Kidney epithelial cell (primary cell): ENCODE measurements at regions not wholly inside any gene's neighbourhood (a gene's known extent, or its start where the extent isn't known, plus 50 kb on each side); places are given as distances from the start of the nearest gene placed in this dataset.

Source experiments
- DNase-seq: peaks from one replicate; pipeline ENCODE4 v3.0.0-alpha.2; 2010; ENCODE audit warnings: low read depth
- H3K27me3 ChIP-seq: 2 replicates; pipeline ENCODE4 v1.6.0; 2011; ENCODE audit warnings: low read length; ENCODE audit not compliant: control insufficient read depth, insufficient read depth
- H3K36me3 ChIP-seq: 2 replicates; pipeline ENCODE4 v1.5.1; 2011; ENCODE audit warnings: low read length; ENCODE audit not compliant: control insufficient read depth, insufficient read depth
- H3K4me3 ChIP-seq: 2 replicates; pipeline ENCODE4 v1.5.1; 2011; ENCODE audit warnings: low read depth, mild to moderate bottlenecking, control low read depth, low read length
- TF ChIP-seq, protein P1 (sequence below): IDR thresholded peaks from 2 replicates; pipeline ENCODE4 v1.5.1; 2011; ENCODE audit warnings: mild to moderate bottlenecking, moderate library complexity, low read length, control low read depth, inconsistent platforms; ENCODE audit not compliant: insufficient read depth, poor library complexity, severe bottlenecking

DNA sequence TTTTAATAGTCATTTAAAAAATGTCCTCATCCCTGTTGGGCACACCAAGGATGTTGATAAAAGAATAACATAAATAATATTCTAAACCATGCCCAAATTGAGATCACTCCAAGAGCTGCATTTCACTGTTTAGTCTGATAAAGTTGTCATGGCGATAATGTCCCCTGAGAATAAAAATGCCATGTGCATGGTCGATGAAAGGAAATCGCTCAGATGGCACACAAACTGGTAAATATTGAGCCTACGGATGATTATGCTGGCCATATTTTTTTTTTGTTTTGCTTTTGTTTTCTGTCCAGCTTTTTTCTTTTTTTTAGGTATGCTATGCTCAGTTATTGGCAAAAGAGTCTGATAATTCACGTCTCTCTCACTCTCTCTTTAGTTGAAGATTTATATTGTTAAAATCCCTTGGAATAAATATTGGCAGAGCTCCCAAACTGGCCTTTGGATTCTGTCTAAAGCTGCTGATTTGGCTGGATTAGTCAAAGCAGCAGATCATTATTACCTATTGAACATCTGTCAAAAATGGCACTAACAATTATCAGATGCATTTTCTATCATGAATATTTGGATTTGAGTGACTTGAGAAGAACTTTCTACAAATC is 643.8 kb downstream of the SQOR start:
- no peak for DNase-seq
- H3K4me3 ChIP-seq, result no peak overlapping the region
- TF ChIP-seq, protein P1, sequence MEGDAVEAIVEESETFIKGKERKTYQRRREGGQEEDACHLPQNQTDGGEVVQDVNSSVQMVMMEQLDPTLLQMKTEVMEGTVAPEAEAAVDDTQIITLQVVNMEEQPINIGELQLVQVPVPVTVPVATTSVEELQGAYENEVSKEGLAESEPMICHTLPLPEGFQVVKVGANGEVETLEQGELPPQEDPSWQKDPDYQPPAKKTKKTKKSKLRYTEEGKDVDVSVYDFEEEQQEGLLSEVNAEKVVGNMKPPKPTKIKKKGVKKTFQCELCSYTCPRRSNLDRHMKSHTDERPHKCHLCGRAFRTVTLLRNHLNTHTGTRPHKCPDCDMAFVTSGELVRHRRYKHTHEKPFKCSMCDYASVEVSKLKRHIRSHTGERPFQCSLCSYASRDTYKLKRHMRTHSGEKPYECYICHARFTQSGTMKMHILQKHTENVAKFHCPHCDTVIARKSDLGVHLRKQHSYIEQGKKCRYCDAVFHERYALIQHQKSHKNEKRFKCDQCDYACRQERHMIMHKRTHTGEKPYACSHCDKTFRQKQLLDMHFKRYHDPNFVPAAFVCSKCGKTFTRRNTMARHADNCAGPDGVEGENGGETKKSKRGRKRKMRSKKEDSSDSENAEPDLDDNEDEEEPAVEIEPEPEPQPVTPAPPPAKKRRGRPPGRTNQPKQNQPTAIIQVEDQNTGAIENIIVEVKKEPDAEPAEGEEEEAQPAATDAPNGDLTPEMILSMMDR, result no peak
- H3K27me3 ChIP-seq, result no peaks in the 10 kb centered on the region
- H3K36me3 ChIP-seq, result no peaks in the 10 kb centered on the region

DNA sequence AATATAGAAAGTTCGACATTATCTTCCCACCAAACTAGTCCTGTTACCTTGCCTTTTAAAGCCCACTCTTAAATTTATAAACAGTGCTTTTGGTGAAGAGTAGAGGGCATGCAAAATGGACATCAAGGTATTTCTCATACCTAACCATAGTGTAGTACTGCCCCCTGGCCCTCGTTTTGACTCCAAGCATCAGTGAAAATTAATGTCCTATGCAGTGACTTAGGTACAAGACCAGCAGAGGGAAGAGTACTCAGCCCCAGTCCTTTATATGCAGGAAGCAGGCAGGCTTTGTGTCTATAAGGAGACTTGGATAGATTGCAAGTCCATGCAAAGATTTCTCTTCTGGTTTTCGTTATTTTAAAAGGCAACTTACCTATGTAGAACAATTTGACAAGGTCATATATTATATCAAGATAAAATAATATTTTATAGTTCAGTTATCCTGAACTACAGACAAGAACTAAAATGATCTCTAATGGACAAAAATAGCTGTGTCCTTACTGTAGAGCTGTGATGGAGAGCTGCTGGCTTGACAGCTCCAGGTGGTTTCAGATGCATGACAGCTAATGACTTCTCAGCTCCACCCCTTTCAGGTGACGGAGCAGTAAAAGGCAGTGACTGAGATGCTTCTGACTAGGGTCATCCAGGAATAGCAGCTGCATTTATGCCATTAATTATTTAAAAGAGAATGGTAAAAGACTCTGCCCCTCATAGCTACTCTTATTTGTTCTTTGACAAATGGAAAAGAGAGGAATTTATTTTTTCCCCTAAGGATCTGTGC is 646.1 kb downstream of the SQOR start:
- Histone ChIP-seq H3K4me3 (no peak overlapping the region), H3K27me3 (no peaks in the 10 kb centered on the region), H3K36me3 (no peaks in the 10 kb centered on the region)
- TF ChIP-seq, protein P1, result peak; percentile 37
- DNase-seq, result no peak

DNA sequence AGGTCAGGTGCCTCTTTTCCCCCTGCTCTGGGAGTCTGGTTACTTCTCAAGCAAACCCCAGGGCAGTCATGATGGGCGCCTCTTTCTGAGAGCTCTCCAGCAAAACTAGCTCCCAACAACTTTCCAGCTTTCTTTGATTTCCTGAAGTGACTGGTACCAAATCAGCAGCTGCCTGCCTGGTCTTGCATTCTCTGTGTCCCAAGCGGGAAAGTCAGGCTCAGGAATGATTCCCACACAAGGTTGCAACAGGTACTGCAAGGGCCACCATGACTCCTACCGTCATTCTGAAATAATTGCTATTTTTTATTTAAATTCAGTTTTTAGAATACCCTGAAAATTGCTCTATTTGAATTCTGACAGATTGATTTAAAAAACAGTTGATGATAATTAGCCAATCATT is 658.7 kb downstream of the SQOR start:
- no peaks in the 10 kb centered on the region for H3K27me3 ChIP-seq
- TF ChIP-seq, protein P1, result no peak
- no peak for DNase-seq
- no peak overlapping the region for H3K4me3 ChIP-seq
- no peaks in the 10 kb centered on the region for H3K36me3 ChIP-seq

DNA sequence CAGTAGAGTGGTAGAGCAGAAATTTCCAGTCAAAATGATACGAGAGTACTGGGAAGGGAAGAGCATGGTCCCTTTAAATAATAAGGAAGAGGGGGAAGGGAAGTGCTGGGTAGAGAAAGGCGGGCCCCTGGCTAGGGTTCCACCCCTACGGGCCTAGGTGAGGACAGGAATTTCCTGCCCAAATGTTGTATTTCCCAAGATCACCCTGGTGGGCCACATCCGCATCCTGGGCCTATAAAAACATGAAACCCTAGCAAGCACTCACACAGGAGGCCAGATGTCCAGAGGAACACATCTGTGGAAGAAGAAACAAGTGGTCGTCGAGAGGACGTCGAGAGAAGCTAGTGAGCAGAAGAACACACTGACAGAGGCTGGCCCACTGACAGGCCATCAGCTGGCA is 661.2 kb downstream of the SQOR start:
- TF ChIP-seq, protein P1, result no peak
- Histone ChIP-seq H3K36me3 (no peaks in the 10 kb centered on the region), H3K27me3 (no peaks in the 10 kb centered on the region), H3K4me3 (no peak overlapping the region)
- no peak for DNase-seq

DNA sequence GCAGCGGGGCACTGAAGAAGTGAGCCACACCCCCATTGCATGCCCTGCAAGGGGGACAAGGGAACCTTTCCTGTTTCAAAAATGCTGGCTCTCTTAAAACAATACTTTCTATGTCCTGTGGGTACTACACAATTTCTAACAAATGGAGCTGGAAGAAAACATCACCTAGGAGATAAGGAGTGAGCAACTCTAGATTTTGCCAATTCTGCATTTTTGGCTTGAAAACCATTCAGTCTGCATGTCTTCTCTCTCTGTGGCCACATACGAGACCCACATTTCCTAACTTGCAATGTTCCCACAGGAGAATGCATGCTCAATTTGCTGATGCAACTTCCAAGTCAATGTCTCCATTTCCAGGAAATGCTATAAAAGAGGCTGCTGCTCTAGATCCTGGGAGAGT is 662.0 kb downstream of the SQOR start:
- Histone ChIP-seq H3K27me3 (no peaks in the 10 kb centered on the region), H3K4me3 (no peak overlapping the region), H3K36me3 (no peaks in the 10 kb centered on the region)
- DNase-seq, result no peak
- TF ChIP-seq, protein P1, result no peak

DNA sequence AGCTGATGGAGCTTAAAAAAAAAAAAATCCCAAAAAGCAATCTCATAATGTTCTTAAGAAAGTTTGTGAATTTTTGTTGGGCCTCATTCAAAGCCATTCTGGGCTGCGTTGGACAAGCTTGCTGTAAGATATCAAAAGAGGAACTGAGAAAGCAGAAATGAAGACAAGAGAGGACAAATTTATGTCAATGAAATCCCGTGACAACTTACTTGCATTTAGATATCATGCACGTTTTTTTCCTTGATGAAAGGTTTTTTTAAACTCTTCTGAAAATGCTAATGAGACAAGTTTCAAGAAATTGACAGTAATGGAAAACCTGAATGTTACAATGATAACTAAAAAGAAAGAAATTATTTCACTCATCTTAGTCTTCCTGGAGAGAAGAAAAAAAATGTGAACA is 662.9 kb downstream of the SQOR start:
- TF ChIP-seq, protein P1, result no peak
- Histone ChIP-seq H3K4me3 (no peak overlapping the region), H3K36me3 (no peaks in the 10 kb centered on the region), H3K27me3 (no peaks in the 10 kb centered on the region)
- no peak for DNase-seq
